ENCODE measurements at regions not wholly inside any gene's neighbourhood (a gene's known extent, or its start where the extent isn't known, plus 50 kb on each side); places are given as distances from the start of the nearest gene placed in this dataset.

- peaks cover 3% of the 10 kb centered on the region for H3K23me2 ChIP-seq (ENCODE audit: insufficient read length, low read depth, low read length, poor library complexity, severe bottlenecking)
- H3K27me3 ChIP-seq (ENCODE audit: insufficient read depth, low read length) = no peaks in the 10 kb centered on the region
- H3K23ac ChIP-seq (ENCODE audit: insufficient read length, low read depth, low read length) = no peak overlapping the region
- H3K79me1 ChIP-seq (ENCODE audit: insufficient read depth, low read depth, low read length, poor library complexity, severe bottlenecking) = no peaks in the 10 kb centered on the region
- no peaks in the 10 kb centered on the region for H3K79me2 ChIP-seq (ENCODE audit: insufficient read depth, low read length)
- H2BK120ac ChIP-seq (ENCODE audit: low read depth, low read length, poor library complexity, severe bottlenecking) = no peak overlapping the region
- H3K4ac ChIP-seq (ENCODE audit: low read depth, low read length) = no peak overlapping the region
- H3K9me3 ChIP-seq (ENCODE audit: control insufficient read depth, low read depth, low read length) = no peaks in the 10 kb centered on the region
- peaks cover 3% of the 10 kb centered on the region; the same call in 1 of the 2 replicates for H3K4me1 ChIP-seq (ENCODE audit: insufficient read depth, low read length)
- no peak overlapping the region for H4K5ac ChIP-seq (ENCODE audit: insufficient read length, low read depth, low read length)
- no peaks in the 10 kb centered on the region; a peak in 2 of 7 replicates for H3K36me3 Mint-ChIP-seq (ENCODE audit: insufficient read depth in 1 of 3, low read depth in 3 of 3)
- H2BK15ac ChIP-seq (ENCODE audit: low read depth, low read length) = no peak overlapping the region
- no peak overlapping the region for H4K91ac ChIP-seq (ENCODE audit: insufficient read length, low read depth, low read length)
- no peak overlapping the region for H3K18ac ChIP-seq (ENCODE audit: insufficient read length, low read depth, low read length)
- no peak overlapping the region for H4K8ac ChIP-seq (replicated peaks; ENCODE audit: insufficient read length, low read depth, low read length)
- no CpG with 5 or more reads among the region's 11 CpGs for WGBS (ENCODE audit: extremely low coverage, insufficient read length, low lambda C conversion rate)
- no peak overlapping the region for H2AK5ac ChIP-seq (ENCODE audit: insufficient read length, low read length)
- no peak overlapping the region for H2BK12ac ChIP-seq (ENCODE audit: insufficient read length, low read depth, low read length)
- no peaks in the 10 kb centered on the region; a peak in 2 of 5 replicates for H3K9me3 Mint-ChIP-seq
- no peak overlapping the region; a peak in 1 of 5 replicates for H3K4me3 Mint-ChIP-seq
- no peak for DNase-seq
- H3K27me3 Mint-ChIP-seq (ENCODE audit: low read depth) = peaks cover 20% of the 10 kb centered on the region
- no peak overlapping the region for H2BK20ac ChIP-seq (ENCODE audit: low read depth, low read length, poor library complexity, severe bottlenecking)
- no peak overlapping the region for H3K4me2 ChIP-seq (ENCODE audit: insufficient read depth, insufficient read length, low read length)
- no peak overlapping the region for H2BK5ac ChIP-seq (ENCODE audit: insufficient read length, low read length)
- H3K9ac ChIP-seq (ENCODE audit: extremely low read depth, insufficient read length, low read length) = no peak overlapping the region
- H3K14ac ChIP-seq (ENCODE audit: insufficient read depth, low read length) = no peak overlapping the region
- no peak overlapping the region; a peak in 1 of 7 replicates for H3K27ac Mint-ChIP-seq
- H3T11ph ChIP-seq (ENCODE audit: low read length) = no peak overlapping the region
- no peak overlapping the region for H3K27ac ChIP-seq (ENCODE audit: insufficient read length, low read depth, low read length)
- H3K56ac ChIP-seq (ENCODE audit: insufficient read length, low read depth, low read length) = no peak overlapping the region
- H3K4me1 Mint-ChIP-seq = peaks cover 37 to 48% of the 10 kb centered on the region in 2 experiments
- no peak for TF ChIP-seq CTCF (conservative IDR thresholded peaks at IDR 0.05)
- no peaks in the 10 kb centered on the region for H4K20me1 ChIP-seq (ENCODE audit: control insufficient read depth, insufficient read depth, insufficient read length)
- no peak overlapping the region for H2AFZ ChIP-seq (ENCODE audit: low read length)
Observed at GRCh38 chr17:79528592-79529125, 82.2 kb downstream of the RBFOX3 start.

All from H9 (cell line).